ENCODE measurements at regions not wholly inside any gene's neighbourhood (a gene's known extent, or its start where the extent isn't known, plus 50 kb on each side); places are given as distances from the start of the nearest gene placed in this dataset.

DNA sequence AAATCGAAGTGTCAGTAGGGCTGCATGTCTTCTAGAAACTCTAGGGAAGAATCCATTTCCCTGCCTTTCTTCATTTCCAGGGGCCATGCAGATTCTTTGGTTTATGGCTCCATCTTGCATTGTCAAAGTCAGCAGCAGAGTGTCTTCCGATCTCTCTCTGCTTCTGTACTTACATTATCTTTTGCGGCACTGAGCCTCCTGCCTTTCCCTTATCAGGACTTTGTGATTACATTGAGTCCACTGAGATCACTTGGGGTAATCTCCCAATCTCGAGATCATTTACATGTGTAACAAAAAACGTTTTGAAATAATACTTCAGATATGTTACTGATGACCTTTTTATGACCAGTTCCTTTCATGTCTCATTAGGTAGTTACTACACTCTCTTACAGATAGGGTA, 695.9 kb downstream of the NSUN3 start:
- TF ChIP-seq, protein P1, sequence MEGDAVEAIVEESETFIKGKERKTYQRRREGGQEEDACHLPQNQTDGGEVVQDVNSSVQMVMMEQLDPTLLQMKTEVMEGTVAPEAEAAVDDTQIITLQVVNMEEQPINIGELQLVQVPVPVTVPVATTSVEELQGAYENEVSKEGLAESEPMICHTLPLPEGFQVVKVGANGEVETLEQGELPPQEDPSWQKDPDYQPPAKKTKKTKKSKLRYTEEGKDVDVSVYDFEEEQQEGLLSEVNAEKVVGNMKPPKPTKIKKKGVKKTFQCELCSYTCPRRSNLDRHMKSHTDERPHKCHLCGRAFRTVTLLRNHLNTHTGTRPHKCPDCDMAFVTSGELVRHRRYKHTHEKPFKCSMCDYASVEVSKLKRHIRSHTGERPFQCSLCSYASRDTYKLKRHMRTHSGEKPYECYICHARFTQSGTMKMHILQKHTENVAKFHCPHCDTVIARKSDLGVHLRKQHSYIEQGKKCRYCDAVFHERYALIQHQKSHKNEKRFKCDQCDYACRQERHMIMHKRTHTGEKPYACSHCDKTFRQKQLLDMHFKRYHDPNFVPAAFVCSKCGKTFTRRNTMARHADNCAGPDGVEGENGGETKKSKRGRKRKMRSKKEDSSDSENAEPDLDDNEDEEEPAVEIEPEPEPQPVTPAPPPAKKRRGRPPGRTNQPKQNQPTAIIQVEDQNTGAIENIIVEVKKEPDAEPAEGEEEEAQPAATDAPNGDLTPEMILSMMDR (IDR thresholded peaks at IDR 0.05): no peak
- TF ChIP-seq EZH2 (IDR thresholded peaks at IDR 0.05) (no peak), EZH2phosphoT487 (IDR thresholded peaks at IDR 0.05) (no peak)

All from neural progenitor cell (in vitro differentiated cells).